SK-N-MC (cell line): ENCODE measurements at regions not wholly inside any gene's neighbourhood (a gene's known extent, or its start where the extent isn't known, plus 50 kb on each side); places are given as distances from the start of the nearest gene placed in this dataset.

Source experiments
- EZH2 ChIP-seq: fragments of 200-600 bp; sonication (generic); IDR thresholded peaks from one replicate; pipeline ENCODE4 v1.6.1; 2017; ENCODE audit warnings: antibody characterized with exemption
- FOXP2 ChIP-seq: optimal IDR thresholded peaks from 2 replicates; pipeline ENCODE3; 2011; ENCODE audit warnings: mild to moderate bottlenecking, moderate library complexity; ENCODE audit not compliant: insufficient read depth; ENCODE audit errors: extremely low read length, control extremely low read depth
- POLR2AphosphoS5 ChIP-seq: IDR thresholded peaks from 2 replicates; pipeline ENCODE4 v1.6.1; 2012; ENCODE audit warnings: mild to moderate bottlenecking, low read depth, low read length, borderline replicate concordance

DNA sequence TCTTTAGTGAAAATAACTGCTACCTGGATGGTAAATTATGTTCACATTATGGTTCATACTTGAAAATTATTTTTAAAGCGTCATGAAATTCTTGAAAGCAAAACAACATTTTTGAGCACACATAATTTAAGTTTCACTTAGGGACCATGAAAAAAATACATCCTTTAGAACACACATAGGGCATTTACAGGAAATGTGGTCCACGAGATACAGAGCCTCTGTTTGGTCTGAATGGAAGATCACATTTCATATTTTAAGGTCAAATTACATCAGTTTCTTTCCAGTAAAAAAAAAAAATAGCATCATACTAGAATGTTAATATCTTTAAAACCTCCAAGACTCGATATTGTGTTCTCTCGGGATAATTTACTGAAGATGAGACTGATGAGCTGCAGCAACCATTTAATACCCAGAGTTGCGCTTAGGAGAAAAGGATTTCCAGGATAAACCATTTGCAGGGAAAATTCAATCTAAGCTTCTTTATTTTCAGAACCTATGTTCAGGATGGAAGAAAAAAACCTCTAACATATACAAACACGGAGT, 720.7 kb downstream of the DIAPH3 start:
- TF ChIP-seq EZH2 (no peak), POLR2AphosphoS5 (no peak), FOXP2 (no peak)
